DOHH2 (cell line): ENCODE measurements at regions not wholly inside any gene's neighbourhood (a gene's known extent, or its start where the extent isn't known, plus 50 kb on each side); places are given as distances from the start of the nearest gene placed in this dataset.

Source experiments
- H3F3A ChIP-seq: fragments of 200-600 bp; sonication (generic), shearing (Covaris generic); 2 replicates; pipeline ENCODE4 v1.6.0; 2016; ENCODE audit warnings: antibody characterized with exemption, mild to moderate bottlenecking; ENCODE audit not compliant: control insufficient read depth, insufficient read depth
- H3K27ac ChIP-seq: fragments of 200-600 bp; sonication (generic); 2 replicates; pipeline ENCODE4 v1.5.1; 2014; ENCODE audit warnings: low read depth, mild to moderate bottlenecking, low read length, moderate library complexity
- H3K27me3 ChIP-seq: fragments of 200-600 bp; sonication (generic); 2 replicates; pipeline ENCODE4 v1.6.1; 2014; ENCODE audit warnings: mild to moderate bottlenecking, low read length, mixed read lengths; ENCODE audit not compliant: control insufficient read depth
- H3K36me3 ChIP-seq: fragments of 200-600 bp; sonication (generic); 2 replicates; pipeline ENCODE4 v1.6.1; 2014; ENCODE audit warnings: mild to moderate bottlenecking, low read length, moderate library complexity, mixed read lengths; ENCODE audit not compliant: control insufficient read depth
- H3K4me1 ChIP-seq: fragments of 200-600 bp; sonication (generic); 2 replicates; pipeline ENCODE4 v1.6.1; 2014; ENCODE audit warnings: mild to moderate bottlenecking, low read length, mixed read lengths; ENCODE audit not compliant: control insufficient read depth
- H3K4me2 ChIP-seq: fragments of 200-600 bp; sonication (generic); 2 replicates; pipeline ENCODE4 v1.6.0; 2014; ENCODE audit warnings: mild to moderate bottlenecking, low read length, moderate library complexity
- H3K4me3 ChIP-seq: fragments of 200-600 bp; sonication (generic); 2 replicates; pipeline ENCODE4 v1.5.1; 2014; ENCODE audit warnings: mild to moderate bottlenecking, low read length, mixed read lengths
- H3K79me2 ChIP-seq: fragments of 200-600 bp; sonication (generic); 2 replicates; pipeline ENCODE4 v1.6.1; 2014; ENCODE audit warnings: mild to moderate bottlenecking, low read length, mixed read lengths; ENCODE audit not compliant: control insufficient read depth
- H3K9me2 ChIP-seq: fragments of 200-600 bp; sonication (generic); replicated peaks from 2 replicates; pipeline ENCODE4 v1.6.1; 2014; ENCODE audit warnings: mild to moderate bottlenecking, low read length, mixed read lengths; ENCODE audit not compliant: control insufficient read depth
- H3K9me3 ChIP-seq: fragments of 200-600 bp; sonication (generic); 2 replicates; pipeline ENCODE4 v1.6.1; 2014; ENCODE audit warnings: antibody characterized with exemption, low read length, mixed read lengths; ENCODE audit not compliant: control insufficient read depth, insufficient read depth
- H4K20me1 ChIP-seq: fragments of 200-600 bp; sonication (generic); 2 replicates; pipeline ENCODE4 v1.6.0; 2014; ENCODE audit warnings: low read depth, mild to moderate bottlenecking, antibody characterized with exemption, low read length, moderate library complexity; ENCODE audit not compliant: control insufficient read depth, insufficient read depth
- CTCF ChIP-seq: fragments of 200-600 bp; sonication (generic); IDR thresholded peaks from one replicate; pipeline ENCODE4 v1.5.1; 2014; ENCODE audit warnings: antibody characterized with exemption, mild to moderate bottlenecking, low read depth, low read length; ENCODE audit not compliant: poor library complexity, severe bottlenecking
- EZH2phosphoT487 ChIP-seq: fragments of 200-600 bp; sonication (generic); IDR thresholded peaks from 2 replicates; pipeline ENCODE4 v1.6.1; 2017; ENCODE audit warnings: borderline replicate concordance, mild to moderate bottlenecking, antibody characterized with exemption, low read length, moderate library complexity, mixed read lengths

DNA sequence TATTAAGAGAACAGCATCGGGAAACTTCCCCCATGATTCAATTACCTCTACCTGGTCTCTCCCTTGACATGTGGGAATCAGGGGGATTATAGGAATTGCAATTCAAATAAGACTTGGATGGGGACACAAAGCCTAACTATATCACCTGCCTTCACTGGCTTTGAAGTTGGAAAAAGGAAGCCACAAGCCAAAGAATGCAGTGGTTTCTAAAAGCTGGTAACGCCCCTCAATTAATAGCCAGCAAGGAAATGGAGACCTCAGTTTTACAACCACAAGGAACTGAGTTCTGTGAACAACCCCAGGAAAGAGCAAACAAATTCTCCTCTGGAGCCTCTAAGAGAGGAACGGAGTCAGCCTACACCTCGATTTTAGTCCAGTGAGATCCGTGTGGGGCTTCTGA, 244.1 kb downstream of the TFAP2A start:
- TF ChIP-seq EZH2phosphoT487 (no peak), CTCF (no peak)
- Histone ChIP-seq H3K4me1 (no peaks in the 10 kb centered on the region), H3K27me3 (no peaks in the 10 kb centered on the region), H3K4me2 (no peak overlapping the region), H3K9me2 (no peaks in the 10 kb centered on the region), H4K20me1 (no peaks in the 10 kb centered on the region), H3F3A (no peaks in the 10 kb centered on the region), H3K36me3 (no peaks in the 10 kb centered on the region), H3K27ac (no peak overlapping the region), H3K4me3 (no peak overlapping the region), H3K9me3 (no peaks in the 10 kb centered on the region), H3K79me2 (no peaks in the 10 kb centered on the region)

DNA sequence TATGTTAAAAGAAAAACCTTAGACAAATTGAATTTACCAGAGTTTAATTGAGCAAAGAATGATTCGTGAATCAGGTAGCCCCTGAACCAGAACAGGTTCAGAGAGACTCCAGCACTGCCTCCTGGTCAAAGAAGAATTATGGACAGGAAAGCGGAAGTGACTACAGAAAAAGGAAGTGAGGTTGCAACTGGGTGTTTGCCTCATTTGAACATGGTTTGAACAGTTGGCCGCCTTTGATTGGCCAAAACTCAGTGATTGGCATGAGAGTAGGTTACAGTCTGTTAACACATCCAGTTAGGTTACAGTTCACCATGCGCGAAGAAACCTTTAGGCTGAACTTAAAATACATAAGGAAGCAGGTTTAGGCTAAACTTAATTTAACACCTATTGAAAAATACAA, 248.8 kb downstream of the TFAP2A start:
- Histone ChIP-seq H3K4me3 (no peak overlapping the region), H3K4me1 (no peaks in the 10 kb centered on the region), H3K9me2 (no peaks in the 10 kb centered on the region), H3K27me3 (no peaks in the 10 kb centered on the region; the same call in 1 of the 2 replicates), H3K4me2 (no peak overlapping the region), H3K79me2 (no peaks in the 10 kb centered on the region), H3F3A (no peaks in the 10 kb centered on the region), H3K9me3 (no peaks in the 10 kb centered on the region), H4K20me1 (no peaks in the 10 kb centered on the region), H3K36me3 (no peaks in the 10 kb centered on the region), H3K27ac (no peak overlapping the region)
- TF ChIP-seq EZH2phosphoT487 = no peak
- TF ChIP-seq CTCF = no peak

GRCh38 chr6:10163203-10163962, 251.5 kb downstream of the TFAP2A start:
- Histone ChIP-seq H3K4me1 (no peaks in the 10 kb centered on the region), H3K9me3 (no peaks in the 10 kb centered on the region), H4K20me1 (no peaks in the 10 kb centered on the region), H3K79me2 (no peaks in the 10 kb centered on the region), H3K27ac (no peak overlapping the region), H3K4me2 (no peak overlapping the region), H3K27me3 (no peaks in the 10 kb centered on the region; the same call in 1 of the 2 replicates), H3F3A (no peaks in the 10 kb centered on the region), H3K9me2 (no peaks in the 10 kb centered on the region), H3K36me3 (no peaks in the 10 kb centered on the region), H3K4me3 (no peak overlapping the region)
- TF ChIP-seq CTCF = no peak
- TF ChIP-seq EZH2phosphoT487 = no peak
